ENCODE measurements at regions not wholly inside any gene's neighbourhood (a gene's known extent, or its start where the extent isn't known, plus 50 kb on each side); places are given as distances from the start of the nearest gene placed in this dataset.

DNA sequence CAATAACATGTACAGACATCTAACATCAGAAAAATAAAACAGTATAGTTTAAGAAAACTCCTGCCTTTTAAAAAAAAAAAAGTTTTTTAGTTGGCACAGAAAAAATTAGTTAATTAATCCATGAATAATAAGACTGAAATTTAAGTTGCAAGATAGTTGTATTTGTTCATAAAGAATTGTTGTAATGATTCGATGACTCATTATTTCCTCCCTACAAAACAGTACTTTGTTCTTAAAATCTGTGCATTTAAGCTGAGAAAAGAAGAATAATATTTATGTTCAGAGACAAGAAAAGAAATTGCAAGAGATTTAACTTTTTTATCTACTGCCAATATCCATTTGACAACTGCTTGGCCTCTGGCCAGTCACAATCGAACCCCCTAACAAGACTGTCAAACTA, 894.7 kb downstream of the ADGRL2 start:
- no peak for TF ChIP-seq POLR2A (IDR thresholded peaks at IDR 0.05; ENCODE audit: low read depth)
- TF ChIP-seq POLR2AphosphoS5 (IDR thresholded peaks at IDR 0.05), result no peak
